ENCODE measurements at regions not wholly inside any gene's neighbourhood (a gene's known extent, or its start where the extent isn't known, plus 50 kb on each side); places are given as distances from the start of the nearest gene placed in this dataset.

- no peak for DNase-seq (ENCODE audit: low spot score)
- TF ChIP-seq, protein P1, sequence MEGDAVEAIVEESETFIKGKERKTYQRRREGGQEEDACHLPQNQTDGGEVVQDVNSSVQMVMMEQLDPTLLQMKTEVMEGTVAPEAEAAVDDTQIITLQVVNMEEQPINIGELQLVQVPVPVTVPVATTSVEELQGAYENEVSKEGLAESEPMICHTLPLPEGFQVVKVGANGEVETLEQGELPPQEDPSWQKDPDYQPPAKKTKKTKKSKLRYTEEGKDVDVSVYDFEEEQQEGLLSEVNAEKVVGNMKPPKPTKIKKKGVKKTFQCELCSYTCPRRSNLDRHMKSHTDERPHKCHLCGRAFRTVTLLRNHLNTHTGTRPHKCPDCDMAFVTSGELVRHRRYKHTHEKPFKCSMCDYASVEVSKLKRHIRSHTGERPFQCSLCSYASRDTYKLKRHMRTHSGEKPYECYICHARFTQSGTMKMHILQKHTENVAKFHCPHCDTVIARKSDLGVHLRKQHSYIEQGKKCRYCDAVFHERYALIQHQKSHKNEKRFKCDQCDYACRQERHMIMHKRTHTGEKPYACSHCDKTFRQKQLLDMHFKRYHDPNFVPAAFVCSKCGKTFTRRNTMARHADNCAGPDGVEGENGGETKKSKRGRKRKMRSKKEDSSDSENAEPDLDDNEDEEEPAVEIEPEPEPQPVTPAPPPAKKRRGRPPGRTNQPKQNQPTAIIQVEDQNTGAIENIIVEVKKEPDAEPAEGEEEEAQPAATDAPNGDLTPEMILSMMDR (IDR thresholded peaks at IDR 0.05; ENCODE audit: extremely low read depth, missing control alignments), result no peak
These were observed 766.2 kb downstream of the PCDH17 start for GRCh38 chr13:58397596-58398387.

DNA sequence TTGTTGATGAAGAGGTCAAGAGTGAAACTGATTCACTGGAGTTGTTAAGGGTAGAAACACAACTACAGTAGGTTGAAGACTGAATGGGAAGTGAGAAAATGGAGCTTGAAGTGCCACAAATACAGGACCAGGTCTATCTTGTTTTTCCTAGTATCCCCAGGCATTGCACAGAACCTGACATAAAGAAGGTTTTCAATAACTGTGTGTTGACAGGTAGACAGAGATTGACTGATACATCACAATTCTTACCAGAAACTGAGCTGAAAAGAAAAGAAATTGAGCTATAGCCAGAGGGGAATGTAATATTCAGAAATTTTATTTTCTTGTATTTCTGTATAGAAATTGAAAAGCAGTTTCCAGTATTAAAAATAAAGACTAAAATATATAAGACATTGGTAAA, 767.7 kb downstream of the PCDH17 start:
- TF ChIP-seq, protein P1 (IDR thresholded peaks at IDR 0.05; ENCODE audit: extremely low read depth, missing control alignments), result no peak
- DNase-seq (ENCODE audit: low spot score), result no peak

GRCh38 chr13:58406545-58406944, 775.0 kb downstream of the PCDH17 start:
- TF ChIP-seq, protein P1 (IDR thresholded peaks at IDR 0.05; ENCODE audit: extremely low read depth, missing control alignments), result no peak
- DNase-seq (ENCODE audit: low spot score), result no peak

DNA sequence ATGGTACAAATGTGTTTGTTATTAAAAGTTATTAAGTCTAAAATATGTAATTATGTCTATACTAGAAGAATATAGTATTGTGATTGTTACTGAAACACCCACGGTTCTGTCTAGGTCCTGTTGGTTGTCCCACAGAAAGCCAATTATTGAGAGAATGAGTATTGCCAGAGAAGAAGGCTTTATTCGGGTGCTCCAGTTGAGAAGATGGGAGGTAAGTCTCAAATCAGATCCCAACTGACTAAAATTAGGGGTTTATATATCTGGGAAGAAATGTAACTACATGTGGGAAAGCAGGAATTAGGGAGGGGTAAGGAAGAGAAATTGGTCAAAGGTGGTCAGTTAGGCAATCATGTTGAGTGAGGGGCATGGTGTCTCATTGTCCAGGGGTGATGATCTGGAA, 798.4 kb downstream of the PCDH17 start:
- no peak for DNase-seq (ENCODE audit: low spot score)
- TF ChIP-seq, protein P1 (IDR thresholded peaks at IDR 0.05; ENCODE audit: extremely low read depth, missing control alignments), result no peak

- TF ChIP-seq, protein P1 (IDR thresholded peaks at IDR 0.05; ENCODE audit: extremely low read depth, missing control alignments), result no peak
- no peak for DNase-seq (ENCODE audit: low spot score)
These were observed 803.4 kb downstream of the PCDH17 start for GRCh38 chr13:58434943-58435342.

DNA sequence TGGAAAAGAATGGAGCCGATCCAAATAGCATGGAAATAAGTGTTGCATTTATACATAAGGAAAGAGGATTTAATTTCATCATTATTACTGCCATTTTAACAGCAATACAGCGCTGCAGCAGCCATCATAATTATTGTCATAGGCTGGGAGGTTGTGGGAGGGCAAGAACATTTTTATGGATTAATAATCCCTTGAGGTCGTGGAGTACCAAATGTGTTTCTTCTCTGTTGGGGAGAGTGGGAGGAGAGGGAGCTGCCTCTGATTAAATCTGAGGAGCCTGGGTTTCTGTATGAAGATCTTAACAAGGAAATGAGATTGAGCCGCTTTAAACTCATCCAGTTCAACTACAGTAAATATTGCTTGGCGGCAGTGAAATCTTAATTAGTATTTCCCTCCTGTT, 805.9 kb downstream of the PCDH17 start:
- TF ChIP-seq, protein P1 (IDR thresholded peaks at IDR 0.05; ENCODE audit: extremely low read depth, missing control alignments), result no peak
- DNase-seq (ENCODE audit: low spot score), result no peak

- TF ChIP-seq, protein P1 (IDR thresholded peaks at IDR 0.05; ENCODE audit: extremely low read depth, missing control alignments), result no peak
- DNase-seq (ENCODE audit: low spot score), result no peak
These were observed 815.4 kb downstream of the PCDH17 start for GRCh38 chr13:58446979-58447378.
